ENCODE measurements at regions not wholly inside any gene's neighbourhood (a gene's known extent, or its start where the extent isn't known, plus 50 kb on each side); places are given as distances from the start of the nearest gene placed in this dataset.

DNA sequence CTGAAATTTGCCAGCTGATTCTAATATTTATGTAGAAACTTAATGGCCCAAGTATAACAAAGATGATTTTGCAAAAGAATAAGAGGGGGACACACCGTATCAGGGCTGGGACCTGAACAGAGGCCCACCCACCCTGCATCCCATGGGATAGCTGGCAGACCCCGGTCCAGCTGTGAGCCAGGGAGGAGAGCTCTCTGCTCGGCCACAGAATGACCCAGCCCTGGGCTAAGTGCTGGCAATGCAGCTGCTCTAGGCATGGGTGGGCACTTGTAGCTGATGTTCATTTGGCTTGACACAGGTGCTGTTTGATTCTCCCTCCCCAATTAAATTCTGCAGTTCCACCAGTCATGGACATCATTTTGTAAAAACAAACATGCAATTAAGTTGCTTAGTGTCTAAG, 522.8 kb upstream of the RAB6C start:
- no peak overlapping the region for H3K27ac ChIP-seq (ENCODE audit: extremely low read depth, low read depth, low read length)
- no peak overlapping the region for H3K4me3 ChIP-seq
- ATAC-seq (no peak), DNase-seq (ENCODE audit: extremely low read depth in 1 of 4, low spot score in 3 of 4) (no peak), FAIRE-seq (no peak)
- no peaks in the 10 kb centered on the region for H3K9me1 ChIP-seq (ENCODE audit: control insufficient read depth, insufficient read depth, low read length)
- H3K9me3 ChIP-seq (replicated peaks; ENCODE audit: control insufficient read depth, insufficient read depth, low read depth, low read length) = no peaks in the 10 kb centered on the region
- no peaks in the 10 kb centered on the region for H3K36me3 ChIP-seq (ENCODE audit: control insufficient read depth, insufficient read depth, low read length)
- H2AFZ ChIP-seq (ENCODE audit: low read depth, low read length) = no peak overlapping the region
- TF ChIP-seq FOXA3 (CRISPR knock-in tag; conservative IDR thresholded peaks at IDR 0.05 in 1 of 2, IDR thresholded peaks at IDR 0.05 in 1 of 2) = no peak
- no peak for TF ChIP-seq ZNF561 (CRISPR knock-in tag; conservative IDR thresholded peaks at IDR 0.05)
- TF ChIP-seq, protein P1, sequence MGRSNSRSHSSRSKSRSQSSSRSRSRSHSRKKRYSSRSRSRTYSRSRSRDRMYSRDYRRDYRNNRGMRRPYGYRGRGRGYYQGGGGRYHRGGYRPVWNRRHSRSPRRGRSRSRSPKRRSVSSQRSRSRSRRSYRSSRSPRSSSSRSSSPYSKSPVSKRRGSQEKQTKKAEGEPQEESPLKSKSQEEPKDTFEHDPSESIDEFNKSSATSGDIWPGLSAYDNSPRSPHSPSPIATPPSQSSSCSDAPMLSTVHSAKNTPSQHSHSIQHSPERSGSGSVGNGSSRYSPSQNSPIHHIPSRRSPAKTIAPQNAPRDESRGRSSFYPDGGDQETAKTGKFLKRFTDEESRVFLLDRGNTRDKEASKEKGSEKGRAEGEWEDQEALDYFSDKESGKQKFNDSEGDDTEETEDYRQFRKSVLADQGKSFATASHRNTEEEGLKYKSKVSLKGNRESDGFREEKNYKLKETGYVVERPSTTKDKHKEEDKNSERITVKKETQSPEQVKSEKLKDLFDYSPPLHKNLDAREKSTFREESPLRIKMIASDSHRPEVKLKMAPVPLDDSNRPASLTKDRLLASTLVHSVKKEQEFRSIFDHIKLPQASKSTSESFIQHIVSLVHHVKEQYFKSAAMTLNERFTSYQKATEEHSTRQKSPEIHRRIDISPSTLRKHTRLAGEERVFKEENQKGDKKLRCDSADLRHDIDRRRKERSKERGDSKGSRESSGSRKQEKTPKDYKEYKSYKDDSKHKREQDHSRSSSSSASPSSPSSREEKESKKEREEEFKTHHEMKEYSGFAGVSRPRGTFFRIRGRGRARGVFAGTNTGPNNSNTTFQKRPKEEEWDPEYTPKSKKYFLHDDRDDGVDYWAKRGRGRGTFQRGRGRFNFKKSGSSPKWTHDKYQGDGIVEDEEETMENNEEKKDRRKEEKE (IDR thresholded peaks at IDR 0.05; ENCODE audit: borderline replicate concordance in 1 of 2, control insufficient read depth in 1 of 2, low read depth in 2 of 2, low read length in 1 of 2) = no peak
- TF ChIP-seq, protein P2, sequence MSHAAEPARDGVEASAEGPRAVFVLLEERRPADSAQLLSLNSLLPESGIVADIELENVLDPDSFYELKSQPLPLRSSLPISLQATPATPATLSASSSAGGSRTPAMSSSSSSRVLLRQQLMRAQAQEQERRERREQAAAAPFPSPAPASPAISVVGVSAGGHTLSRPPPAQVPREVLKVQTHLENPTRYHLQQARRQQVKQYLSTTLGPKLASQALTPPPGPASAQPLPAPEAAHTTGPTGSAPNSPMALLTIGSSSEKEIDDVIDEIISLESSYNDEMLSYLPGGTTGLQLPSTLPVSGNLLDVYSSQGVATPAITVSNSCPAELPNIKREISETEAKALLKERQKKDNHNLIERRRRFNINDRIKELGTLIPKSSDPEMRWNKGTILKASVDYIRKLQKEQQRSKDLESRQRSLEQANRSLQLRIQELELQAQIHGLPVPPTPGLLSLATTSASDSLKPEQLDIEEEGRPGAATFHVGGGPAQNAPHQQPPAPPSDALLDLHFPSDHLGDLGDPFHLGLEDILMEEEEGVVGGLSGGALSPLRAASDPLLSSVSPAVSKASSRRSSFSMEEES (CRISPR knock-in tag; IDR thresholded peaks at IDR 0.05) = no peak
- no peak for TF ChIP-seq HMG20B (CRISPR knock-in tag; IDR thresholded peaks at IDR 0.05)
- no TSS peak for BruUV-seq (replicated peaks)
- CTCF ChIA-PET (ENCODE audit: low intra/inter-chr PET ratio) = no interaction called here
- no peaks in the 10 kb centered on the region for H3K79me2 ChIP-seq (ENCODE audit: control insufficient read depth, insufficient read depth, low read length)
- H3K4me2 ChIP-seq (ENCODE audit: insufficient read depth, low read length) = no peak overlapping the region
- in situ Hi-C loops (cut with MboI) (no loop called here), intact Hi-C loops (cut with micrococcal nuclease) (no loop called here)
- no peak overlapping the region for H3K9ac ChIP-seq (ENCODE audit: insufficient read depth in 1 of 2, low read depth in 2 of 2, low read length in 2 of 2)
- H3K4me1 ChIP-seq (replicated peaks in 1 of 2; ENCODE audit: control insufficient read depth in 2 of 2, insufficient read depth in 2 of 2, low read length in 2 of 2) = no peaks in the 10 kb centered on the region
- H3K27me3 ChIP-seq (ENCODE audit: control insufficient read depth in 2 of 2, insufficient read depth in 2 of 2, low read length in 2 of 2) = peaks cover 0 to 18% of the 10 kb centered on the region in 2 experiments; a peak in 2 of 5 replicates
- H4K20me1 ChIP-seq (replicated peaks; ENCODE audit: control insufficient read depth, insufficient read depth, low read length) = no peaks in the 10 kb centered on the region
- POLR2A ChIA-PET = no interaction called here
- 0% methylated on average over 3 of the region's 3 CpGs for WGBS (ENCODE audit: insufficient coverage, low coverage, missing lambda C conversion rate)
